ENCODE measurements at regions not wholly inside any gene's neighbourhood (a gene's known extent, or its start where the extent isn't known, plus 50 kb on each side); places are given as distances from the start of the nearest gene placed in this dataset.

GRCh38 chr14:81673930-81674329 lies 140.3 kb upstream of the SEL1L start:
- no peak overlapping the region for H3K4me3 ChIP-seq (ENCODE audit: low read depth, low read length)
- no peak for TF ChIP-seq CTCF (IDR thresholded peaks at IDR 0.05; ENCODE audit: low read depth, low read length)

- no peak for TF ChIP-seq CTCF (IDR thresholded peaks at IDR 0.05; ENCODE audit: low read depth, low read length)
- no peak overlapping the region for H3K4me3 ChIP-seq (ENCODE audit: low read depth, low read length)
These were observed 142.7 kb upstream of the SEL1L start for GRCh38 chr14:81676395-81676794.

GRCh38 chr14:81676879-81677278 lies 143.2 kb upstream of the SEL1L start:
- H3K4me3 ChIP-seq (ENCODE audit: low read depth, low read length) = no peak overlapping the region
- no peak for TF ChIP-seq CTCF (IDR thresholded peaks at IDR 0.05; ENCODE audit: low read depth, low read length)

GRCh38 chr14:81677736-81678135 lies 144.1 kb upstream of the SEL1L start:
- no peak overlapping the region for H3K4me3 ChIP-seq (ENCODE audit: low read depth, low read length)
- TF ChIP-seq CTCF (IDR thresholded peaks at IDR 0.05; ENCODE audit: low read depth, low read length) = no peak

- no peak overlapping the region for H3K4me3 ChIP-seq (ENCODE audit: low read depth, low read length)
- no peak for TF ChIP-seq CTCF (IDR thresholded peaks at IDR 0.05; ENCODE audit: low read depth, low read length)
These were observed 145.6 kb upstream of the SEL1L start for GRCh38 chr14:81679226-81679625.

GRCh38 chr14:81681541-81681940 lies 147.9 kb upstream of the SEL1L start:
- no peak for TF ChIP-seq CTCF (IDR thresholded peaks at IDR 0.05; ENCODE audit: low read depth, low read length)

GRCh38 chr14:81682134-81682533 lies 148.5 kb upstream of the SEL1L start:
- no peak for TF ChIP-seq CTCF (IDR thresholded peaks at IDR 0.05; ENCODE audit: low read depth, low read length)
- no peak overlapping the region for H3K4me3 ChIP-seq (ENCODE audit: low read depth, low read length)

More at GRCh38 chr14:81681541-81681940, 147.9 kb upstream of the SEL1L start:
- H3K4me3 ChIP-seq (ENCODE audit: low read depth, low read length) = no peak overlapping the region

Measured in WI38 (cell line).